CD4-positive, alpha-beta T cell (primary cell): ENCODE measurements at regions not wholly inside any gene's neighbourhood (a gene's known extent, or its start where the extent isn't known, plus 50 kb on each side); places are given as distances from the start of the nearest gene placed in this dataset.
"Not testable (repeated sequence)": the region's sequence is repeated elsewhere in the genome, so short reads cannot be mapped to it uniquely, and the experiment has no call there.

Experiments
- ATAC-seq: fragments of 200-7000 bp; cut with Tn5 transposase; one replicate; pipeline ENCODE4 v1.10.0; 2022; ENCODE audit warnings: mild to moderate bottlenecking; ENCODE audit not compliant: poor library complexity
- CTCF ChIA-PET: fragments of 350-600 bp; sonication (Branson Sonifier 250); formaldehyde crosslinking; loops from one replicate; lab custom pipeline; 2021; ENCODE audit warnings: antibody characterized with exemption, inconsistent platforms; lab: Charles Lee
- POLR2A ChIA-PET: fragments of 350-600 bp; sonication (Branson Sonifier 250); formaldehyde crosslinking; loops from one replicate; lab custom pipeline; 2021; ENCODE audit warnings: antibody characterized with exemption, inconsistent platforms; lab: Charles Lee
- DNase-seq, 14 experiments: peaks; one replicate each; pipeline ENCODE4 v3.0.0-alpha.2; 2013 to 2020; ENCODE audit warnings: mixed read lengths in 2 of 14
- H3K27ac ChIP-seq, 2 donors: one replicate each; pipeline versions ENCODE4 v1.5.1 to v1.7.0; 2013; ENCODE audit warnings: low read length in 2 of 2, low read depth in 1 of 2, mild to moderate bottlenecking in 1 of 2
- H3K27me3 ChIP-seq, 2 experiments: 1 replicate in 1 of 2; 2 replicates in 1 of 2; pipeline versions ENCODE4 v1.6.1 to v1.7.0; 2013; ENCODE audit warnings: low read length in 2 of 2, control low read depth in 1 of 2, mild to moderate bottlenecking in 1 of 2, moderate library complexity in 1 of 2; ENCODE audit not compliant: insufficient read depth in 2 of 2, control insufficient read depth in 1 of 2
- H3K36me3 ChIP-seq: one replicate; pipeline ENCODE4 v1.6.1; 2013; ENCODE audit warnings: low read length, control low read depth; ENCODE audit not compliant: insufficient read depth
- H3K4me1 ChIP-seq: one replicate; pipeline ENCODE4 v1.6.1; 2013; ENCODE audit warnings: low read length, control low read depth; ENCODE audit not compliant: insufficient read depth
- H3K4me3 ChIP-seq: one replicate; pipeline ENCODE4 v1.5.1; 2013; ENCODE audit warnings: mild to moderate bottlenecking, low read length, moderate library complexity
- H3K9me3 ChIP-seq, 2 experiments: 1 replicate in 1 of 2; 2 replicates in 1 of 2; pipeline versions ENCODE4 v1.6.1 to v1.7.0; 2013; ENCODE audit warnings: low read length in 2 of 2, mild to moderate bottlenecking in 2 of 2, control low read depth in 1 of 2, moderate library complexity in 1 of 2; ENCODE audit not compliant: control insufficient read depth in 1 of 2, insufficient read depth in 1 of 2
- H3K27ac Mint-ChIP-seq: one replicate; pipeline ENCODE4 v1.8.0; 2020; ENCODE audit warnings: mixed read lengths
- H3K27me3 Mint-ChIP-seq: one replicate; pipeline ENCODE4 v1.8.0; 2021; ENCODE audit warnings: mixed read lengths
- H3K36me3 Mint-ChIP-seq: one replicate; pipeline ENCODE4 v1.8.0; 2021; ENCODE audit warnings: low read depth, mixed read lengths
- H3K4me1 Mint-ChIP-seq: one replicate; pipeline ENCODE4 v1.8.0; 2021; ENCODE audit warnings: low read depth, mixed read lengths
- H3K4me3 Mint-ChIP-seq: one replicate; pipeline ENCODE4 v1.8.0; 2020; ENCODE audit warnings: mild to moderate bottlenecking, mixed read lengths
- H3K9me3 Mint-ChIP-seq: one replicate; pipeline ENCODE4 v1.8.0; 2020; ENCODE audit warnings: mixed read lengths
- CTCF ChIP-seq: fragments of 200-600 bp; IDR thresholded peaks from one replicate; pipeline ENCODE4 v1.8.0; 2022; ENCODE audit warnings: antibody characterized with exemption, mild to moderate bottlenecking
- intact Hi-C, 2 experiments: fragments of 100-400 bp; cut with DNase I in 1 of 2; cut with micrococcal nuclease in 1 of 2; formaldehyde crosslinking; loops; one replicate each; pipeline versions ENCODE4 v1.15.1 to v1.9.0; 2023 to 2025; cut with DNase I, micrococcal nuclease

- intact Hi-C loops: no loop called here
- Mint-ChIP-seq H3K27me3 (no peaks in the 10 kb centered on the region), H3K27ac (no peak overlapping the region), H3K9me3 (no peaks in the 10 kb centered on the region), H3K4me1 (no peaks in the 10 kb centered on the region), H3K4me3 (no peak overlapping the region), H3K36me3 (no peaks in the 10 kb centered on the region)
- CTCF ChIA-PET: no interaction called here
- no peaks in the 10 kb centered on the region for H3K4me1 ChIP-seq
- no peaks in the 10 kb centered on the region for H3K36me3 ChIP-seq
- TF ChIP-seq CTCF: no peak
- no peak for DNase-seq
- no peak overlapping the region for H3K4me3 ChIP-seq
- POLR2A ChIA-PET: no interaction called here
- ATAC-seq: no peak
- no peaks in the 10 kb centered on the region for H3K27me3 ChIP-seq
- H3K9me3 ChIP-seq: peaks cover 0 to 9% of the 10 kb centered on the region in 2 experiments
- H3K27ac ChIP-seq: no peak overlapping the region
Observed at GRCh38 chr13:22846551-22846950, 334.2 kb upstream of the SGCG start.

- Histone ChIP-seq H3K27me3 (no peaks in the 10 kb centered on the region), H3K9me3 (peaks cover 0 to 10% of the 10 kb centered on the region in 2 experiments), H3K36me3 (no peaks in the 10 kb centered on the region), H3K27ac (no peak overlapping the region), H3K4me1 (no peaks in the 10 kb centered on the region), H3K4me3 (no peak overlapping the region)
- Mint-ChIP-seq H3K27me3 (no peaks in the 10 kb centered on the region), H3K4me1 (no peaks in the 10 kb centered on the region), H3K36me3 (no peaks in the 10 kb centered on the region), H3K27ac (no peak overlapping the region), H3K4me3 (no peak overlapping the region), H3K9me3 (no peaks in the 10 kb centered on the region)
- CTCF ChIA-PET: no interaction called here
- intact Hi-C loops: no loop called here
- ATAC-seq: no peak
- POLR2A ChIA-PET: no interaction called here
- DNase-seq: no peak
- no peak for TF ChIP-seq CTCF
Observed at GRCh38 chr13:22848539-22849052, 332.2 kb upstream of the SGCG start.

- TF ChIP-seq CTCF: no peak
- Mint-ChIP-seq H3K36me3 (no peaks in the 10 kb centered on the region), H3K27me3 (no peaks in the 10 kb centered on the region), H3K9me3 (no peaks in the 10 kb centered on the region), H3K4me1 (no peaks in the 10 kb centered on the region), H3K27ac (no peak overlapping the region), H3K4me3 (no peak overlapping the region)
- POLR2A ChIA-PET: no interaction called here
- H3K9me3 ChIP-seq: peaks cover 0 to 9% of the 10 kb centered on the region in 2 experiments
- no peaks in the 10 kb centered on the region for H3K27me3 ChIP-seq
- no peak for DNase-seq
- no peak overlapping the region for H3K27ac ChIP-seq
- ATAC-seq: no peak
- CTCF ChIA-PET: no interaction called here
- H3K4me1 ChIP-seq: no peaks in the 10 kb centered on the region
- intact Hi-C loops: no loop called here
- no peaks in the 10 kb centered on the region for H3K36me3 ChIP-seq
- H3K4me3 ChIP-seq: no peak overlapping the region
Observed at GRCh38 chr13:22855926-22856325, 324.9 kb upstream of the SGCG start.

- ATAC-seq, POLR2A ChIA-PET, H3K27me3 Mint-ChIP-seq, intact Hi-C loops, DNase-seq, H3K9me3 Mint-ChIP-seq, H3K36me3 ChIP-seq, CTCF ChIA-PET, H3K9me3 ChIP-seq, H3K4me1 ChIP-seq, H3K4me3 ChIP-seq, H3K27ac Mint-ChIP-seq, H3K4me3 Mint-ChIP-seq, H3K36me3 Mint-ChIP-seq, H3K4me1 Mint-ChIP-seq, H3K27me3 ChIP-seq, H3K27ac ChIP-seq: not testable (repeated sequence)
Observed at GRCh38 chr13:22858980-22859379, 321.8 kb upstream of the SGCG start.

- H3K27me3 Mint-ChIP-seq, H3K9me3 ChIP-seq, H3K27ac Mint-ChIP-seq, H3K27ac ChIP-seq, H3K36me3 Mint-ChIP-seq, DNase-seq, H3K4me1 Mint-ChIP-seq, intact Hi-C loops, H3K4me3 ChIP-seq, CTCF ChIA-PET, H3K27me3 ChIP-seq, H3K4me3 Mint-ChIP-seq, H3K9me3 Mint-ChIP-seq, H3K4me1 ChIP-seq, ATAC-seq, POLR2A ChIA-PET, H3K36me3 ChIP-seq: not testable (repeated sequence)
Observed at GRCh38 chr13:22859411-22859810, 321.4 kb upstream of the SGCG start.
